ENCODE measurements at regions not wholly inside any gene's neighbourhood (a gene's known extent, or its start where the extent isn't known, plus 50 kb on each side); places are given as distances from the start of the nearest gene placed in this dataset.

- no peak for DNase-seq (ENCODE audit: low read depth in 1 of 2, low spot score in 1 of 2)
- Histone ChIP-seq H3K4me3 (replicated peaks; ENCODE audit: insufficient read depth, low read length) (no peak overlapping the region), H3K27me3 (ENCODE audit: insufficient read depth, poor library complexity, severe bottlenecking) (no peaks in the 10 kb centered on the region), H3K27ac (replicated peaks) (no peak overlapping the region)
- no peak for TF ChIP-seq POLR2AphosphoS5 (IDR thresholded peaks at IDR 0.05; ENCODE audit: low read depth)
- no peak for TF ChIP-seq SPI1 (IDR thresholded peaks at IDR 0.05; ENCODE audit: borderline replicate concordance, low read depth)
- no peak for TF ChIP-seq GABPA (IDR thresholded peaks at IDR 0.05; ENCODE audit: low read depth)
- no peak for TF ChIP-seq REST (IDR thresholded peaks at IDR 0.05; ENCODE audit: insufficient replicate concordance, low read depth)
- TF ChIP-seq CTCF (IDR thresholded peaks at IDR 0.05; ENCODE audit: insufficient read depth, low read length) = no peak
These were observed 226.6 kb downstream of the MEIS1 start for GRCh38 chr2:66661253-66662173.

GRCh38 chr2:66665124-66665984 is 230.4 kb downstream of the MEIS1 start:
- no peak for TF ChIP-seq POLR2AphosphoS5 (IDR thresholded peaks at IDR 0.05; ENCODE audit: low read depth)
- no peak for TF ChIP-seq CTCF (IDR thresholded peaks at IDR 0.05; ENCODE audit: insufficient read depth, low read length)
- TF ChIP-seq REST (IDR thresholded peaks at IDR 0.05; ENCODE audit: insufficient replicate concordance, low read depth) = no peak
- TF ChIP-seq GABPA (IDR thresholded peaks at IDR 0.05; ENCODE audit: low read depth) = no peak
- TF ChIP-seq SPI1 (IDR thresholded peaks at IDR 0.05; ENCODE audit: borderline replicate concordance, low read depth) = no peak
- no peak overlapping the region for H3K27ac ChIP-seq (replicated peaks)
- no peak overlapping the region for H3K4me3 ChIP-seq (replicated peaks; ENCODE audit: insufficient read depth, low read length)
- H3K27me3 ChIP-seq (ENCODE audit: insufficient read depth, poor library complexity, severe bottlenecking) = no peaks in the 10 kb centered on the region
- DNase-seq (ENCODE audit: low read depth in 1 of 2, low spot score in 1 of 2) = no peak

GRCh38 chr2:66667301-66667700 is 232.4 kb downstream of the MEIS1 start:
- DNase-seq (ENCODE audit: low read depth in 1 of 2, low spot score in 1 of 2) = no peak
- no peaks in the 10 kb centered on the region for H3K27me3 ChIP-seq (ENCODE audit: insufficient read depth, poor library complexity, severe bottlenecking)

More at GRCh38 chr2:66667301-66667700, 232.4 kb downstream of the MEIS1 start:
- no peak overlapping the region for H3K27ac ChIP-seq (replicated peaks)
- TF ChIP-seq GABPA (IDR thresholded peaks at IDR 0.05; ENCODE audit: low read depth) (no peak), SPI1 (IDR thresholded peaks at IDR 0.05; ENCODE audit: borderline replicate concordance, low read depth) (no peak), REST (IDR thresholded peaks at IDR 0.05; ENCODE audit: insufficient replicate concordance, low read depth) (no peak), CTCF (IDR thresholded peaks at IDR 0.05; ENCODE audit: insufficient read depth, low read length) (no peak), POLR2AphosphoS5 (IDR thresholded peaks at IDR 0.05; ENCODE audit: low read depth) (no peak)
- H3K4me3 ChIP-seq (replicated peaks; ENCODE audit: insufficient read depth, low read length) = no peak overlapping the region
